Neuron (in vitro differentiated cells): ENCODE measurements at regions not wholly inside any gene's neighbourhood (a gene's known extent, or its start where the extent isn't known, plus 50 kb on each side); places are given as distances from the start of the nearest gene placed in this dataset.
A peak's percentile ranks its signal among the peaks of the same experiment; 100 is the strongest.
"Not testable (repeated sequence)": the region's sequence is repeated elsewhere in the genome, so short reads cannot be mapped to it uniquely, and the experiment has no call there.

Source experiments
- H2AFZ ChIP-seq: one replicate; pipeline ENCODE4 v1.6.1; 2013; ENCODE audit warnings: low read depth, mild to moderate bottlenecking, inconsistent platforms, low read length, moderate library complexity
- H3K27me3 ChIP-seq: one replicate; pipeline ENCODE4 v1.6.1; 2013; ENCODE audit warnings: low read length; ENCODE audit not compliant: insufficient read depth
- H3K36me3 ChIP-seq: one replicate; pipeline ENCODE4 v1.6.1; 2013; ENCODE audit warnings: low read length; ENCODE audit not compliant: insufficient read depth
- H3K4me1 ChIP-seq: one replicate; pipeline ENCODE4 v1.6.1; 2013; ENCODE audit warnings: low read length; ENCODE audit not compliant: insufficient read depth
- H3K4me3 ChIP-seq: 2 replicates; pipeline ENCODE4 v1.5.1; 2013; ENCODE audit warnings: mild to moderate bottlenecking, low read length, moderate library complexity
- H3K9me3 ChIP-seq: one replicate; pipeline ENCODE4 v1.6.1; 2013; ENCODE audit warnings: low read length

DNA sequence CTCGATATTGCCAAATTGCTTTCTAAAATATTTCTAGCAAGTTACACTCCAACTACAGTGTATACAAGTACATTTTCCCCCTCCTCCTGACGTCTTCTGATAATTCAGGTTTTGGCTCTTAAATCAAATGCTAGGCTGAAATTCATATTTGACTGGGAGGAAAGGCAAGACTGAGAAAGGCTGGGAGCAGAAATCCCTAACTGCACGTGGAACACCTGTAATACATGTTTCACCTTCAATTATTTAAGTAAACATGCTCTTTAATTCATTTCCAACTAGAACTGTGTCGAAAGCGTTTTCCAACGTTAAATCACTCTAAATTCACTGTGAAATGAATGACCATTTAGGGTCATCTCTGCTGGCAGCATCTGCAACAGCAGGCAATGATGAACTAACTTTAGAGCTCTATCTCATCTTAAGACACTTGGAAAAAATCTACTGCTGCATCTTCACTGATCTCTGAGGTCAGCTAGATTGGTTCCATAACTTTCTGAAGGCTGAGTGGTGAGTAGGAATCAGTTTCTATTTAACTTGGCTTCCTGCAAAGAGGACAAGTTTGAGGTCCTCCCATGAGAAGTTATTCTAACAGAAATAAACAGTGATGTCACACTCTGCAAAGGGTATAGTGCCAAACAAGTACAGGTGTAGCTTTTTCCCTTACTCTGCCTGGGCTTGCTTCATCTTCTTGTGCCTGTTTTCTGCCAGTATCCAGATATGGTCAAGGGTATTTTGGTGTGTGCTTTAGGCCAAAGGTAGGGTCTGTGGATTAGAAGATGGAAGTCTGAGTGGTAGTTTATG is 144.3 kb upstream of the PAK3 start:
- Histone ChIP-seq H3K27me3 (no peaks in the 10 kb centered on the region), H3K4me1 (no peaks in the 10 kb centered on the region), H2AFZ (no peak overlapping the region), H3K9me3 (no peaks in the 10 kb centered on the region), H3K36me3 (no peaks in the 10 kb centered on the region), H3K4me3 (no peak overlapping the region)

DNA sequence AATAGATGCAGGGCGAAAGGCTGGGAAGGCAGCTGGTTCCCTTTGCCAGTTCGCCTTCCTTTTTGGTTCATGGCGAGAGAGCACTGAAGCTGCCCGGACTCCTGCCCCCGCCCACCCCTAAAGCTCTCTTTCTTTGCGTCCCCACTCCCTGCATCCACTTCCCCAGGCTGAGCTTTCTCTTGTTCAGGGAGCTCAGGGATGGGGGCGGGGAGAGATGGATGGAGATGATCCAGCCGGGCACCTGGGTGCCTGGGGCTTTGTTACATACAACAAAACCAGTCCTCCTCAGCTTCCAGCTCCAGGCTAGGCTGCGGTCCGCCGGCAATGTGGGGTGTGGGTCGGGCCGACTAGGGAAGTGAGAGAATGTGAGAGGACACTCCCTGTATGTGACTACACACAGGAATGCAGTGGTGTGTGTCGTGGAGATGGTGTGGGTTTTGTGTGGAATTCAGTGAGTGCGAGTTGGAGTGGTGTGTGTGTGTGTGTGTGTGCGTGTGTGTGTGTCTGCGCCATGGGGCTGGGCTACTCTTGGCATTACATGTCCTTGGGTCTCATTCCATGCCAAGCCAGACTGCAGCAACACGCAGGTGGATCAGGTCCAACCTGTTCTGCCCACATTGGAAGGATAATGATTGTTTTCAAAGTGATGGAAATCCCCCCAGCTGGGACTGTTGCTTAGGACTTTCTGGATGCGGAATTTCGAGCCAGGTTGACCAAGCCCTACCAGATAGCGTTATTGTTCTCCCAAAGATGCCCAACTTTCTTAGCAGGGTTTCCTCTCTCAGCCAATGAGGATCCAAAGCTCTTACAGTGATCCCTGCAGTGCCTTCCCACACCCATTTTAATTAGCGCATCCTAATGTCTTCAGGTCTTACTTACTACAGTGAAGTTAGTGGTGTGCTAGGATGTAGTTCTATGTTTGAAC is 149.4 kb upstream of the CHRDL1 start:
- Histone ChIP-seq H3K27me3 (peaks cover 19% of the 10 kb centered on the region), H3K4me1 (no peaks in the 10 kb centered on the region), H3K4me3 (peak overlapping the region; percentile 5), H3K9me3 (no peaks in the 10 kb centered on the region), H2AFZ (no peak overlapping the region), H3K36me3 (no peaks in the 10 kb centered on the region)

DNA sequence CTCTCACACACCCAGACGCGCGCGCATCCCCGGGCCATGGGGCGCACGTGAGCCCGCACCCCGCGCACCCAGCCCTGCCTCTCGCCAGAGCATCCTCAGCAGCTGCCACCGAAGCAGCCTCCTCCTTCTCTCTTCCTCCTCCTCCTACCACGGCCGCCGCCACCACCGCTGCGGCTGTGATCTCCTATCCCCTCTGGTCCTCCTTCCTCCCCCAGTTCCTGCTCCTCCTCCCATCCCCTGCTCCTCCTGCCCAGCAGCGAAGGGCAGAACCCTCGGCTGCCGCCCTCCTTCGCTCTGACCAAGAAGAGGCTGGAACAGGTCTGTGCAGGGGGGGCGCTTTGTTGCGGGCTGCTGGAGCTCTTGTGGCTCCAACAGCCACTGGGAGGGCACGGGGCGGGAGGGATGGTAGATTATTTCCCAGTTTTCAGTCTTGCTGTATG is 148.7 kb upstream of the CHRDL1 start:
- Histone ChIP-seq H3K9me3 (no peaks in the 10 kb centered on the region), H3K27me3 (peaks cover 19% of the 10 kb centered on the region), H3K4me1 (no peaks in the 10 kb centered on the region), H3K4me3 (peak overlapping the region; percentile 31), H2AFZ (peak overlapping the region; percentile 26), H3K36me3 (no peaks in the 10 kb centered on the region)

DNA sequence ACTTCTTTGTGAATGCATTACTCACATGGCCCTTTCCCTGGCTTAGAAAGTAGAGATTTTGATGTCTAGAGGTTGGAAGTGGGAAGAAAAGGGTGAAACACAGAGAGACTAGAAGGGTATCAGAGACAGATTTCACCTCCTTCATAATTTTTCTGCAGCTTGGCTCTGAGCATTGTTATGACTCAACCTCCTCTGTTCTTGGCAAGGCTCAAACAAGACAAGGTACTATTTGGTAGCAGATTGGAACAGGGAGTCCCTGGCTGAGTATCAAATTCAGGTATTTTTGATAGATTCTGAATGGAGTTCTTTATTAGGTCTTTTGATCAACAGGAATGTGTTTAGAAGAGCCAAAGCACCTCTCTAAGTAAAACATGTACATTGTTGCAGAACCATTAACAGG is 146.3 kb upstream of the CHRDL1 start:
- no peaks in the 10 kb centered on the region for H3K4me1 ChIP-seq
- H3K4me3 ChIP-seq, result no peak overlapping the region
- peaks cover 19% of the 10 kb centered on the region for H3K27me3 ChIP-seq
- no peaks in the 10 kb centered on the region for H3K9me3 ChIP-seq
- H3K36me3 ChIP-seq, result no peaks in the 10 kb centered on the region
- no peak overlapping the region for H2AFZ ChIP-seq

DNA sequence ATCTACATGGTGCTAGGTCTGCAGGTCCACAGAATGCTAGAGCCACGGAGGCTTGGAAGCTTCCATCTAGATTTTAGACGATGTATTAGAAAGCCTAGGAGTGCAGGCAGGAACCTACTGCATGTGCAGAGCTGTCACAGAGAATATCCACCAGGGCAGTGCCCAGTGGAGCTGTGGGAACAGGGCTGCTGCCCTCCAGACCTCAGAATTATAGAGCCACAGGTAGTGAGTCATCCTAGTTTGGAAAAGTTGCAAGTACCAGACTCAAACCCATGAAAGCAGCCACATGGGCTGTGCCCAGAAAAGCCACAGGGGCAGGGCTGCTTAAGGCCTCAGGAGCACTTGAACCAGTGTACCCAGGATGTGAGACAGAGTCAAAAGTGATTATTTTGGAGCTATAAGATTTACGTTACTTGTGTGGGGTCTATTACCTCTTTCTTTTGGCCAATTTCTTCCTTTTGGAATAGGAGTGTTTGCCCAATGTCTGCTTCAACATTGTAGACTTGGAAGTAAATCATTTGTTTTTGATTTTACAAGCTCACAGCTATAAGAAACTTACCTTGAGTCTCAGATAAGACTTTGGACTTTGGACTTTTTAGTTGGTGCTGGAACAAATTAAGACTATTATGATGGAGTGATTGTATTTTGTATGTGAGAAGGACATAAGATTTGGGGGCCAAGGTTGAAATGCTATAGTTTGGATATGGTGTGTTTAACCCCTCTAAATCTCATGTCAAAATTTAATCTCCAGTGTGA is 143.5 kb upstream of the CHRDL1 start:
- no peak overlapping the region for H3K4me3 ChIP-seq
- H3K9me3 ChIP-seq, result no peaks in the 10 kb centered on the region
- H3K27me3 ChIP-seq, result peaks cover 7% of the 10 kb centered on the region
- H3K4me1 ChIP-seq, result no peaks in the 10 kb centered on the region
- no peaks in the 10 kb centered on the region for H3K36me3 ChIP-seq
- H2AFZ ChIP-seq, result no peak overlapping the region

DNA sequence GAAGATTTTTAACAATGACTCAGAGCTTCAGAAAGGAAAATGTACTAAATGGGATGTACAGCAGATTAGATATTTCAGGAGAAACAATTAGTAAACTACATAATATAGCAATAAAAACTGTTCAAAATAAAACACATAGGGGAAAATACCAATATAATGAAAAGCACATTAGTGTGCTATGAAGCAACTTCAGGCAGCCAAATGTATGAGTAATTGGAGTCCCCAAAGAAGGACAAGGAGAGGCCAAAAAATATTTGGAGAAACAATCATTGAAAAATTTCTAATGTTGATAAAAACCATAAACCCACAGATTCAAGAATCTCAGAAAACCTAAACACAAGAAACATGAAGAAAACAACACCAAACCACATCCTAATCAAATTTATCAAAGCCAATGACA is 129.3 kb upstream of the CHRDL1 start:
- no peak overlapping the region for H2AFZ ChIP-seq
- H3K36me3 ChIP-seq, result no peaks in the 10 kb centered on the region
- H3K4me1 ChIP-seq, result no peaks in the 10 kb centered on the region
- no peaks in the 10 kb centered on the region for H3K27me3 ChIP-seq
- no peak overlapping the region for H3K4me3 ChIP-seq
- no peaks in the 10 kb centered on the region for H3K9me3 ChIP-seq

DNA sequence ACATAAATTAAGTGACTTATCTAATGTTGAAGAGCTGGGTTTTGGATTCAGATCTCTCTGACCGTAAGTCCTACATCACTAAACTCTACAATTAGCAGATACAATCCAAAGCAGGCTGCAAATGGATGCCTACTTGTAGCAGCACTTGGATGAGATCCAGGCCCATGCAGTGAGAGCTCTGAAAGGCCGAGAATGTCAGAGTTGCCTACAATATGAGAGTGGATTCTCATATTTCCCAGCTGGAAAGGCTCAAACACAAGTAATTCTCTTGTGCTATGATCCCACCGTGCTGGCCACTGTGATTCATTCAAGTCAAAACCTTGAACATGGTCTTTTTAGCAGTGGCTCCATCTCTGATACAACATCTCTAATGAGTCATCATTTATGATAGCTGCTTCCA is 125.4 kb upstream of the CHRDL1 start:
- Histone ChIP-seq H2AFZ (no peak overlapping the region), H3K27me3 (no peaks in the 10 kb centered on the region), H3K4me1 (no peaks in the 10 kb centered on the region), H3K9me3 (no peaks in the 10 kb centered on the region), H3K36me3 (no peaks in the 10 kb centered on the region), H3K4me3 (no peak overlapping the region)

DNA sequence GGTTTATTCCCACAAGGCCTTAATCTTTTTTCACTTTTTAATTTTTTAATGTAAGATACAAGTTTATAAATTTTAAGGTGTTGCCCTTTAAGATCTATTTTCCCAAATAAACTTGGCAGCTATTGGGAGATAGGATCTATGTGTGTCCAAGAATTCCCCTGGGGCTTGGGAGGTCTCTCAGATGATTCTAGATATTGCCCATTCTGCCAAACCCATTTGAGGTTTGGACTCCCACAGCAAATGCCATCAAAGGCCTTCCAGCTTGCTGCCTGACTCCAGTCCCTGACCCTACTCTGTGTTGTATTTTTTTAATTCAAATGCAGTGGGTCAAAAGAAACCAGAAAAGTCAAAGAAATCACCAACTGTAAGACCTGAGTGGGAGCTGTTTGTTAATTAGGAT is 120.0 kb upstream of the CHRDL1 start:
- H2AFZ ChIP-seq, result no peak overlapping the region
- no peaks in the 10 kb centered on the region for H3K27me3 ChIP-seq
- H3K4me3 ChIP-seq, result no peak overlapping the region
- H3K9me3 ChIP-seq, result no peaks in the 10 kb centered on the region
- no peaks in the 10 kb centered on the region for H3K4me1 ChIP-seq
- no peaks in the 10 kb centered on the region for H3K36me3 ChIP-seq

DNA sequence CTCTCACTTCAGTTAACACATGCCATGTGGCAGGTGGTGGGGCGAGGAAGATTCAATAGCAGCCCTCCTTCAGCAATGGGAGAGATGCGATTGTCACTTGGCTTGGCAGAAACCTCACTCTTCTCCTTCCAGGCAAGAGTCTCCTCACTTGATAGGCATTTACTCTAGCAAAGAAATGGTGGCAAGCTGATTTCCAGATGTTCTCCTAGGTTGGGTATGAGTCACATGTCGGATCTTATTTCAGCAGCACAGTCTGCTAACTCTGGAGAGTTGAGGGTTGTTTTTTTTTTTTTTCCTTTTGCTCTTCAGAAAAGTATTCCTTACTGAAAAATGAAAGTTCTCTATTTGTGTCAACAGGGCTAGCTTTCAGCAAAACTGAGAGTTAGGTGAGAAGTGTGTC is 119.5 kb upstream of the CHRDL1 start:
- Histone ChIP-seq H3K36me3 (no peaks in the 10 kb centered on the region), H3K4me1 (no peaks in the 10 kb centered on the region), H2AFZ (no peak overlapping the region), H3K27me3 (no peaks in the 10 kb centered on the region), H3K4me3 (no peak overlapping the region), H3K9me3 (no peaks in the 10 kb centered on the region)

DNA sequence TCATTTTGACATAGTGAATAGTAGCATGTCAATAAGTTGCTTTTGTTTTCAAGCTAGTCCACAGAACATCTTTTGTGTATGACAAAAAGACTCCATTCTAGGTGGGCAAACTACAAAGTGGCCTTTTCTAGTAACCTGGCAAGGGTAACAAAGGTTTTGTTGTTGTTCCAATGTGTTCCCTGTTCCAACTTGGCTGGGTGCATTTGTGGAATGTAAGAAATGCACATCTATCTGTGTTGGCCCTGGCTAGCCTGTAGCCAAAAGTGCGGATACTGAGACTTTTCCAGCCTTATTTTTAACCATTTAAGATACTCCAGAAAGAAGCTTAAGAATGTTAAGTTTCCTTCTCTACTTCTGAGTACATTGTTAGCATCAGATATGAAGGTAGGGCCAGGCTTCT is 118.7 kb upstream of the CHRDL1 start:
- Histone ChIP-seq H2AFZ (no peak overlapping the region), H3K4me3 (no peak overlapping the region), H3K36me3 (no peaks in the 10 kb centered on the region), H3K9me3 (no peaks in the 10 kb centered on the region), H3K27me3 (no peaks in the 10 kb centered on the region), H3K4me1 (no peaks in the 10 kb centered on the region)

DNA sequence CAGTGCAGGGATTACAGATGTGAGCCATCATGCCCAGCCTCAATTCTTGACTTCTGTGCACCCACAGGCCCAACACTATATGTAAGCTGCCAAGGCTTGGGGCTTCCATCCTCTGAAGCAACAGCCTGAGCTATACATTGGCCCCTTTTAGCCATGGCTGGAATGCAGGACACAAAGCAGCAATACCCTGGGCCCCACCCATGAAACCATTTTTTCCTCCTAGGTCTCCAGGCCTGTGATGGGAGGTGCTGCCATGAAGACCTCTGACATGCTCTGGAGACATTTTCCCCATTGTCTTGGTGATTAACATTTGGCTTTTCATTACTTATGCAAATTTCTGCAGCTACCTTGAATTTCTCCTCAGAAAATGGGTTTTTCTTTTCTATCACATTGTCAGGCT is 109.1 kb upstream of the CHRDL1 start:
- not testable (repeated sequence) for H3K4me3 ChIP-seq, H3K4me1 ChIP-seq, H3K36me3 ChIP-seq, H2AFZ ChIP-seq, H3K9me3 ChIP-seq, H3K27me3 ChIP-seq

DNA sequence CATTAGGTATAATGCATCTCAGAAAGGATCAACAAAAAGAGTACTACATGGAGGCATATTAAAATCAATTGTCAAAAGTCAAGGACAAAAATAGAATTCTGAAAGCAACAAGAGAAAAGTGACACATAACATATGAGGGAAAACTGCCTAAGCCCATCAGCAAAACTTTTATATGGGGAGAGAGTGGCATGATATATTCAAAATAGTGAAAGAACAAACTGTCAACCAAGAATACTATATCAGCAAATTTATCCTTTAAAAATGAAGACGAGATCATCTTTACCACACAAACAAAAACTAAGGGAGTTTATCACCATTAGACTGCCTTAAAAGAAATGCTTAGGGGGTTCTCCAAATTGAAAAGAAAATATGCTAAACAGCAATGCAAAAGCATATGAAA is 86.4 kb upstream of the CHRDL1 start:
- H2AFZ ChIP-seq, result no peak overlapping the region
- no peak overlapping the region for H3K4me3 ChIP-seq
- H3K4me1 ChIP-seq, result no peaks in the 10 kb centered on the region
- H3K9me3 ChIP-seq, result no peaks in the 10 kb centered on the region
- no peaks in the 10 kb centered on the region for H3K36me3 ChIP-seq
- H3K27me3 ChIP-seq, result no peaks in the 10 kb centered on the region

DNA sequence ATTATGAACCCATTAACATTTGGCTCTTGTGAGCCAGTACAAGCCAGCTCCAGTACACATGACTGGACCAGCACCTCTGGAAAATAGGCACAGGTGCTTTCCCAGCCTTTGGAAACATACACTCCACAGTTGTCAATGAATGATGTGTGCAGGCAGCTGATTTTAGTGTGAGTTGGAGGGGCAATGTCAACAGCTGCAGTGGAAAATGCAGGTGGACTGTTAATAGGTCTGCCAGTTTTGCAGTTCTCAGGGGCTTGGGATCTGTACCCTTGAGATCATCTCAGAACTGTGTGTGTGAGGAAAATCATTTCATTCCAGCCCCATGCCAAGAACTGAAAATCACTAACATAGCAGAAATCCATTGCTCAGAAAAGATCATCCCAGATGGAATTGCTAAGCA is 81.7 kb upstream of the CHRDL1 start:
- Histone ChIP-seq H3K27me3 (no peaks in the 10 kb centered on the region), H3K4me1 (no peaks in the 10 kb centered on the region), H3K9me3 (no peaks in the 10 kb centered on the region), H3K4me3 (no peak overlapping the region), H2AFZ (no peak overlapping the region), H3K36me3 (no peaks in the 10 kb centered on the region)
